ENCODE measurements at regions not wholly inside any gene's neighbourhood (a gene's known extent, or its start where the extent isn't known, plus 50 kb on each side); places are given as distances from the start of the nearest gene placed in this dataset.
"Not testable (repeated sequence)": the region's sequence is repeated elsewhere in the genome, so short reads cannot be mapped to it uniquely, and the experiment has no call there.

- DNase-seq (ENCODE audit: low read depth in 2 of 2) = no peak
Observed at GRCh38 chrX:148080593-148080992, 99.5 kb downstream of the FMR1NB start.

DNA sequence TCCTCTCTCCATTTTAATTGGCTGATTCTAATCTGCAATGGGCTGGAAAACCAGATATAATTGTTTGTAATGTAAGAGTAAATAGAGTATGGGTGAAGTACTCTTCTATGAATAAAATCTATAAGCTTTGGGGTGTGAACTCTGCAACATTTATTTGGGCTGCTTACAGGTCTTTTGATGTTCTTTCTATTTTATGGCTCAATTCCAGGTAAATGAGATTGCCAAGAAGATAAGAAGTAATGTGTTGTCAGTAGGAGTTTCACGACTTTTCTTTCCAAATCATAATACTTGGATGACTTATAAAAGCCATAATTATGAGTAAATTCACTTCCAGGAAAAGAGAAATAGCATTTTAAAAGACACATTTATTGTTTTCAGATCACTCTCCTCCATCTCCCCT is 103.5 kb downstream of the FMR1NB start:
- no peak for DNase-seq (ENCODE audit: low read depth in 2 of 2)

DNA sequence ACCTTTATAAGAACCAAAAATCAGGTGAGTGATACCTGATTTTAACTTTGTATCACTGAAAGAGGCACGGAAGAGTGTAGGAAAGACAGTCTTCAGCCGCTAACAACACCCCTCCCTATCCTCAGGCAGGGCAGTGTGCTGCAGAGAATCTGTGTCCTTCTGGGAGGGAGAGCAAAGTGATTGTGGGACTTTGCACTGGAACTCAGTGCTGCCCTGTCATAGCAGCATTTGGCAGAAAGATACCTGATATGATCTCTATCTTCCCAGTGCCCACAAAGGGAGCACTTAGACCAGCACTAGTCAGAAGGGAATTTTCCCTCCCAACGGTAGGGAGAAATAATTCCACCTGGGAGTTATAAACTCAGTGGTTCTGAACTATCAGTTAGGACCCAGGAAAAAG is 139.0 kb downstream of the FMR1NB start:
- DNase-seq (ENCODE audit: low read depth in 2 of 2) = no peak

GRCh38 chrX:148120999-148121623 is 140.0 kb downstream of the FMR1NB start:
- no peak for DNase-seq (ENCODE audit: low read depth in 2 of 2)

GRCh38 chrX:148128872-148129505 is 147.9 kb downstream of the FMR1NB start:
- DNase-seq (ENCODE audit: low read depth in 2 of 2) = not testable (repeated sequence)

- no peak for DNase-seq (ENCODE audit: low read depth in 2 of 2)
Observed at GRCh38 chrX:148133105-148133725, 152.1 kb downstream of the FMR1NB start.

DNA sequence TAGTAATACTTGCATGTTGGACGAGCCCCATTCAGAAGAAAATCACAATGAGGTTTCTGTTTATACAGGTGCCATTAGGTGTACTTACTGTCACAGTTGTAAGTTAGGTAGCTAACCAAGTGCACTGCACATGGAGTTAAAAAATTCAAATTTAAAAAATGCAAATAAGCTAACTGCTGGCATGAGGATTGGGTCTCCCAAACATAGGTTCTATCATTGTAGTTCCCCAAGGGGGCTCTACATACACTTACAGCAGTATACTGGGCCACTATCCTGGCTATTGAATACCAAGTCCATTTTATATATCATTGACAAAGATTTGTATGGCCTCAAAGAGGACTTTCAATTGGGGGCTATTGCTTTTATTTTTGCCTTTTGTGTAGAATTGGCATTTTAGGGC is 153.4 kb downstream of the FMR1NB start:
- no peak for DNase-seq (ENCODE audit: low read depth in 2 of 2)

DNA sequence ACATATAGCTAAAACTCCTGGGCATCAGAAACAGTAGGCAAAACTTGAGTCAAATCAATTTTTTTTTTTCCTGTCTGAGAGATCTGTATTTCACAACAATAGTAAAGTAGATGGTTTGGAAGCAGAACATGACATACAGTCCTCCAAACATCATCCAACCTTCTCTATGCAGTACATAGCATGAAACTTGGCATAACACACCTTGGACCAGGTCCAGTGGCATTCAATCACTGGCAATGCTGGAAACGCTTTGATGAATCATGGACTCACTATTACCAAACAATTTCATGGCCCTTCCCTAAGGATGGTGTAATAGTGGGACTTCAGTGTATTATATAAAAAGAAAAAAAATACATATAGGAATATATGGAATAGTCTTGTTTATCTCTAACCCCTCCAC is 154.6 kb downstream of the FMR1NB start:
- DNase-seq (ENCODE audit: low read depth in 2 of 2) = no peak

DNA sequence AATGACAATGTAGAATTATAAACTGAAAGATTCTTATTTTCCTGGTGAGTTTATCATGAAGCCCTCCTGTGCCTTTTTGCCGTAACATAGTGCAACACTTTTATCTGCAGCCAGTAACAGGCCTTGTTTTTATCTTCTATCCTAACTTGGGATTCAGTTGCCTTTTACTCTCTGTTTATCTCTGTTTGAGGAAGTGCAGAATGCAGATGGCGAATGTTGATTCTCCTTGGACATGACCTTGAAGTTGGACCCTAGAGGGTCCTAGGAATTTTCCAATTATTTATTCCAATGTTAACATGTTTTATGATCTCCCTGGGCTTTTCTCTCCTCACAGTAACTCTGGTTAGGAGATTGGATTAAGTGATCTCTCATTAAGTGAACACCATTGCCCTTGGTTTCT is 165.0 kb downstream of the FMR1NB start:
- DNase-seq (ENCODE audit: low read depth in 2 of 2) = no peak

- DNase-seq (ENCODE audit: low read depth in 2 of 2) = no peak
Observed at GRCh38 chrX:148156986-148157385, 175.8 kb downstream of the FMR1NB start.

DNA sequence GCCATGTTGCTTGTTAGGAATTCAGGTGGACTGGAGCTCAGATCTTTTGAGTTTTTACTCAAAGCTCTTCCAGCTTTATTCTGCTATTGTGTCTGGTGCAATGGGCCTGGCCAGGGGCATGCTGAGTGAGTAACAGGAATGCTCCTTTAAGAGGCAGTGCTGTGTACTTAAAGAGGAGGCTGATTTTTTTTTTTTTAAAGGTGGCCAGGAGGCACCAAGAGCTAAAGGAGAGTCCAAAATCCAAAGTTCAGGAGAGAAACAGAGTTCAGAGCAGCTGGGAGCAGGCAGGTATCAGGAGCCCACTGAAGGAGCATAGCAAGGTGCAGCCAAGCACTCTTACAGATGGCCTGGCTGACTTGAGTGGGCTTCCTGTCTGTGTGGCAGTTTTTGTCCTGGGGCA is 178.7 kb downstream of the FMR1NB start:
- no peak for DNase-seq (ENCODE audit: low read depth in 2 of 2)

GRCh38 chrX:148161701-148162100 is 180.6 kb downstream of the FMR1NB start:
- no peak for DNase-seq (ENCODE audit: low read depth in 2 of 2)

GRCh38 chrX:148185631-148186030 is 204.5 kb downstream of the FMR1NB start:
- DNase-seq (ENCODE audit: low read depth in 2 of 2) = no peak

DNA sequence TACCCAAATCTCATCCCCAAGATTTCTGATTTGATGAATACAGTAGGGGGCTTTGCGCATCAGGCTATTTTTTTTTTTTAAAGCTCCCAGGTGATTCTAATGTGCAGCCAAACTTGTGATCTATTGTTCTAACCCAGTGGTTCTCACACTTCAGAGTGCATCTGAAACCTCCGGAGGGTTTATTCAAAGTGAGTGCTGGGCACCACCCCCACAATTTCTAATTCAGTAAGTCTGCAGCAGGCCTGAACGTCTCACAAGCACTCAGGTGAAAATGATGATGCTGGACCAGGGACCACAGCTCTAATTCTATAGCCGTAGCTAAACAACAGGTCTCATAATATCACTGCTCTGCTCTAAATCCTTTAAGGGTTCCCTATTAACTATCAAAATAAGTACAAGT is 211.4 kb downstream of the FMR1NB start:
- DNase-seq (ENCODE audit: low read depth in 2 of 2) = no peak

- no peak for DNase-seq (ENCODE audit: low read depth in 2 of 2)
Observed at GRCh38 chrX:148193759-148194158, 212.6 kb downstream of the FMR1NB start.

DNA sequence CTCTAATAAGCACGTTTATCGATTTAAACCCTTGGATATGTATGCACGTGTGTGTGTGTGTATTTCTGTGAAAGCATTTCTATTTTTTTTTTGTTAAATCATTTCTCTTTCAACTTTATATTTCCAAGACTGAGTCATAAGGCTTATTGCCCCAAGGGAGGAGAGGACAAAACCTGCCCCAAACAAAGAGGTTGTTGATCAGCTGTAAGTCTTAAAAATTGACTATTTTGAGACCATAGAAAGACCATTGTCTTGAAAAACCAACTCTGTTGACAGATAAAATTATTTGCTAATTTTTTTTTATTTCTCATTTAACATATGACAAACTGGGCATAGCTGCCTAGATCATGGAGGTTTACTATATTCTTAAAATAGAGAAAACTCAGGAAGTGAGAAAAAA is 222.4 kb downstream of the FMR1NB start:
- no peak for DNase-seq (ENCODE audit: low read depth in 2 of 2)

DNA sequence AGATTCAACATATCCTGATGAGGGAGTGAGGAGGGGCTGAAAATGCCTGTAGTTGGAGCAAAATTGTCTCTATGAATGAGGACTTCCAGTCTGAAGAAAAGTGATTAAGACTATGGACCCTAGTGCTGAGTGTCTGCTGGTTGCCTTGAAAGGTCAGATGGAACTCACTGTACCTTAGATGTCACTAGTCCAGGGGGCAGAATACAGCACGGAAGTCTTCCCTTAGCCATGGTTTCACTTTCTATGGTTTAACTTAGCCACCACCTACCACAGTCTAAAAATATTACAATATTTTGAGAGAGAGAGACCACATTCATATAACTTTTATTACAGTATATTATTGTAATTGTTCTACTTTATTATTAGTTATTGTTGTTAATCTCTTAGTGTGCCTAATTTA is 223.1 kb downstream of the FMR1NB start:
- no peak for DNase-seq (ENCODE audit: low read depth in 2 of 2)

DNA sequence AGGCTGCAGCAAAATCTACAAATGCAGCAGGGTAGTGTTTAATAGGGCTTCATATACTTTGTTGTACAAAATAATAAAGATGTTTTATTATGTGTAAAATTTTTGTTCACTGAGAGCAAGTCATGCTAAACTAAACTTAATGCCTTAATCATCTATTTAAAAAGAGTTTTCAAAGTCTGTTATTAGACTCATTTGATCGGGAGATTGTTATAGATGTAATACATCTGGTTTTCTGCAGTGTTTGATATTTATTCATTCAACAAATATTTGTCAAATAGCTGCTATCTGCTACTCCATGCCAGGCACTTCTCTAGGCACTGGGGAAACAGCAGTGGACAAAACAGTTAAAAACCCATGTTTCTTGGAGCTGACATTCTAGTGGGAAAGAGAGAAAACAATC is 233.6 kb downstream of the FMR1NB start:
- no peak for DNase-seq (ENCODE audit: low read depth in 2 of 2)

- no peak for DNase-seq (ENCODE audit: low read depth in 2 of 2)
Observed at GRCh38 chrX:148215726-148216125, 234.6 kb downstream of the FMR1NB start.

GRCh38 chrX:148223361-148223760 is 242.2 kb downstream of the FMR1NB start:
- no peak for DNase-seq (ENCODE audit: low read depth in 2 of 2)

- no peak for DNase-seq (ENCODE audit: low read depth in 2 of 2)
Observed at GRCh38 chrX:148228521-148228920, 247.4 kb downstream of the FMR1NB start.

- DNase-seq (ENCODE audit: low read depth in 2 of 2) = no peak
Observed at GRCh38 chrX:148229801-148230303, 248.7 kb downstream of the FMR1NB start.

DNA sequence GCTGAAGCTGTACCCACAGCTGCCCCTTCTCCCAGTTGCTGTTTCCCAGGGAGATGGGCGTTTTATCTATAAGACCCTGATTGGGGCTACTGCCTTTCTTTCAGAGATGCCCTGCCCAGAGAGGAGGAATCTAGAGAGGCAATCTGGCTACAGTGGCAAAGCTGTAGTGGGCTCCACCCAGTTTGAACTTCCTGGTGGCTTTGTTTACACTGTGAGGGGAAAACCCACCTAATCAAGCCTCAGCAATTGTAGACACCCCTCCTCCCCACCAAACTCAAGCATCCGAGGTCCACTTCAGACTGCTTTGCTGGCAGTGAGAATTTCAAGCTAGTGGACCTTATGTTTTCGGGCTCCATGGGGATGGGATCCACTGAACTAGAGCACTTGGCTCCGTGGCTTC is 240.4 kb upstream of the AFF2 start:
- DNase-seq (ENCODE audit: low read depth in 2 of 2) = no peak

All from activated CD4-positive, alpha-beta T cell treated with anti-CD3 and anti-CD28 coated beads for 24 hours (primary cell).